DMS 273 (cell line): ENCODE measurements at regions not wholly inside any gene's neighbourhood (a gene's known extent, or its start where the extent isn't known, plus 50 kb on each side); places are given as distances from the start of the nearest gene placed in this dataset.

Experiments used
- DNase-seq: peaks from one replicate; lab custom pipeline; 2025; ENCODE audit not compliant: unreplicated experiment; lab: John Stamatoyannopoulos, UW

GRCh38 chr2:163541943-163542342 is 193.9 kb downstream of the FIGN start:
- no peak for DNase-seq

DNA sequence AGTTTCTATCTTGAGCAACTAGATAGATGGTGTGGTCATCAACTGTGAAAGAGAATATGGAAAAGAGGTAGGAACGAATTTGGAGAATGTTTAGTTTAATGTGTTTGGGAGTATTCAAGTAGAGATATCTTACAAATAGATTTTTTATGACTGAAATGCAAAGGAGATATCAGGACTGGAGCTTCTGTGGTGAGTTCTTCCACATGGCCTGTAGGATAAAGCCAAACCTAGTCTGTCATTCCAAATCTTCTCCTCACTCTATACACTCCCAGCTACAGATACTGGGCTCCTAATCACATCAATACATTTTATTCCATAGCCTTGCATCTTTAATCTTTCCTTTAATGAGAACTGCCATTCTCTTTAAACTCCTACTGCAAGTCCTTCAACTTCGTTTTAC is 194.3 kb downstream of the FIGN start:
- DNase-seq: no peak

GRCh38 chr2:163528640-163529217 is 207.1 kb downstream of the FIGN start:
- DNase-seq: no peak

DNA sequence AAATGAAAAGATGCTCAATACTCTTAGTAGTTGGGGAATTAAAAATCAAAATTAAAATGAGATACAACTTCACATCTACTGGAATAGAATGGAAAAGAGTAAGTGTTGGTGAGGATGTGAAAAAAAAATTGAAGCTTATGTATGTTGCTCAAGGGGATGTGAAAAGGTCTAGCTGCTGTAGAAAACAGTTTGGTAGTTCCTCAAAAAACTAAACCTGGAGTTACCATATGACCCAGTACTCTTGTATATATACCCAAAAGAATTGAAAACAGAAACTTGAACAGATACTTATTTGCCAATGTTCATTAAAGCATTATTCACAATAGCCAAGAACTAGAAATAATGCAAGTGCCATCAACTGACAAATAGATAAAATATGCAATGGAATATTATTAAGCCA is 208.4 kb downstream of the FIGN start:
- no peak for DNase-seq

GRCh38 chr2:163518762-163519161 is 217.0 kb downstream of the FIGN start:
- DNase-seq: no peak

DNA sequence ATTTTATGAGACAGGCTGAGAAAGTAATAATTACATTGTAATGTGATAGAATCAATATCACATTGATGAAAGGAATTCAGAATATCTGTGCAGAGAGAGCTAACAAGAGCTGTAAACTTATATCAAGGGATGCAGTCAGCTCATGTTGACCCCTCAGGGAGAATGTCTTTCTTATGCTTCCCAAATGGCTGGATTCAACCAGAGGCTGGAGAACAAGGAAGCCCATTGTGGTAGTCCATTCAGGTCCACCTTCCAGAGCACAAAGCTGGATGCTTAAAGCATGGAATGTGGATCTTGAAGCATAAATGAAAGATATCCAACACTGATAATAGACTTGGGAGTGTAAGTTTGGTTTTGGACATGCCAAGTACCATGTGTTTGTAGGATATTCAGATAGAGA is 220.0 kb downstream of the FIGN start:
- DNase-seq: no peak

GRCh38 chr2:163505281-163505680 is 230.5 kb downstream of the FIGN start:
- DNase-seq: no peak

- DNase-seq: no peak
Measured at GRCh38 chr2:163493359-163494298, 242.2 kb downstream of the FIGN start.

- DNase-seq: no peak
Measured at GRCh38 chr2:163491850-163492249, 244.0 kb downstream of the FIGN start.

GRCh38 chr2:163490281-163490680 is 245.5 kb downstream of the FIGN start:
- DNase-seq: no peak

GRCh38 chr2:163481515-163481914 is 254.3 kb downstream of the FIGN start:
- DNase-seq: no peak

GRCh38 chr2:163479599-163479998 is 256.2 kb downstream of the FIGN start:
- no peak for DNase-seq

DNA sequence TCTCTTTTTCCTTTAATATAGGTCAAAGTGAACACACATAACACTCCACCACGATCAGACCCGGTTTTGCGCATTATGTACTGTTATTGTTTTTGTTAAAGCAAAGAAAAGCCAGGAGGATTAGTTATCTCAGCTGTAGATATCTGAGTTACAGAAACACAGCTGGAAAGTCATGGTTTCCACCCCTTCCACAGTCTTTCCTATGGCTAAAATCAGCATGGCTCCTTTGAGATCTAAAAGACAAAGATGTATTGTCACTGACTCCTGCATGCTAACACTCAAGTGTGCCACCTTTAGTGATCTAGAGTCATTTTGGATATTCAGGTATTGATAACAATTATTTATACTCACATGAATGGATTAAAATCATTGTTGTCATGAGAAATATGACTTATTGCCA is 260.0 kb downstream of the FIGN start:
- no peak for DNase-seq

DNA sequence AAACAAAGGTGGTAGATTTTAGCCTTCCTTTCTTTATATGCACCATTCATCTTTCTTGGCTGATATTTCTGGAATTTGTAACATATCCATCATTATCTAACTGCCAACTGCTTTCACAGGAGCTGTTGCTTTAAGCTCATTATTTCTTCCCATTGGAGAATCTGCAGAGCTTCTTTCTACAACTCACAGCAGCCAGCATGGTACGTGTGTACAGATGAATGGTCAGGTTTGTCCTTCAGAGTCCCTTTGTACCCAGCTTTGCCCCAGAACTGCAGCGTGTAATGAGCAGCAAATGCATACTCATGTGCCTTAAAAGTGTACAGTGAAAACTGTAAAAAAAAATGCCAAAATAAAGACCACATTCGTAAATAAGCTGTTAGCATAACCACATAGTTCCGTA is 260.9 kb downstream of the FIGN start:
- DNase-seq: no peak

DNA sequence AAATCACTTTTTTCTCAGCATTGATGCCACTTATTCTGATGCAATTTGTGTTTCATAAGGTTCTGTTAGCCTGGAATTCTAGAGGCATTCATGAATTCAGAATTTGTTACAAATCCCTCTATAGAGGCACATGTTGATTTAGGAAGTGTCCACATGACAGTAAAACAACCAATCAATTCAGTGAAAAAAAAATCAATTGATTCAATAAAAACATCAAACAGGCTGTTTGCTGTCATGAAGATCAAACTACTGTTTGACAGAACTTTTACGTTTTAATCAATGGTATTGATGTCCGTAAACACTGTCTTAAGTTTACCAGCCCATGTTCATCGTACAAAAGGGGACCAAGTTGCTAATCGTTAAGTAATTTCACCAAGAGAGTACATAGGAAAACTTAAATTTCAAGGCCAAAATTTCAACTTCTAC is 261.5 kb downstream of the FIGN start:
- no peak for DNase-seq

- DNase-seq: no peak
Measured at GRCh38 chr2:163471947-163472346, 263.9 kb downstream of the FIGN start.

GRCh38 chr2:163469561-163469962 is 266.2 kb downstream of the FIGN start:
- DNase-seq: no peak

DNA sequence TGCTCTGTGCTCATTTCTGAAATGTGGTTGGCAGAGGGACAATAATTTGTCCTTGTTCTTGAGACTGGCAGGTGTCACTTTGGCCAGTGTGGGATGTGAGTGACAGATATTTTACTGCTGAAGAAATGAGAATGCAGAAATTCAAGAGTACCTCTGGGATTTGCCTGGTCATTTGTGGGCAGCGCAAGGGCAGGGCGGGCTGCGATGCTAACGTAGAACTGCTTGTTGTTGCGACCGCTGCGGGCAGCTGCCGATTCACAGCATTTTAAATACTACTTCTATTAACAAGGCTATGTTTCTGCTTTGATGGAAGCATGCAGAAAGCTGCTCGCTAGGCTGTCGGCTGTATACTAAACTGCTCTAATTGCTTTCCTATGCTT is 268.6 kb downstream of the FIGN start:
- DNase-seq: no peak

DNA sequence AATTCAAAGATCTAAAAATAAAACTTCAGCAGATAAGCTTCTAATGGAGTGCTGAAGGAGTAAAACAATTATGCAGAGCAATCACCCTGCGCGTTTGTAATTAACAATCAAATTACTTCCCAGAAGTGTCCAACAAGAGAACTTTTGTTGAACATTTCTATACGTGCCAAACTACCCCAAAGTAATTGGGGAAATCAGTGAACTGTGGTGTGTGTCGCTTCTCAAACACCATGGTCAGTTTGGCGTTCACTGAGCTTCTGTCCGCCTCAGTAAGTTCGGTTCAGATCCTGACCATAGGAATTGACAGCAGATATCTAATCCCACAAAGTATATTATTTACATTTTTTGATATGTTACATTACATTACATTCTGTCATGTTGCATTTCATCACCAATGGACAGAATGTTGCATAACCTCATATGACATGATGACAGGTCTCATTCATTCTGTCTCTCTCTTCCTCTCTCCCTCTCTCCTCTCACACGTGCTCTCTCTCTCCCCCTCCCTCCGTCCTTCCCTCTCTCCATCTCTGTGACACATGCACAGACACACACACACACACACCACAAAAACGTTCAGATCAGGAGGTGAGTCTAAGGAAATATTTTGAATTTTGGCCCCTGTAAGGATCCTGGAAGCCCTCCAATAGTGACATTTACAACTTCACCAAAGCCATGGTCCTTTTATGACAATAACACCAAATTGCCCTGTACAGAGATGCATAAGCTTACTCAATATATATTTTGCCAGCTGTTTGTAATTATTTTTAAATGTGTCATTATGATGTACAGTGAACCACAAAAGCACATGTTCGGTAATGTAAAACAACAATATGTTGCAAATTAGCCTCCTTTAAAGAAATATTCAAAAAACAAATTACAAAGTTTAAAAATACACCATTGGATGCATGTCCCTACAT is 269.2 kb downstream of the FIGN start:
- DNase-seq: no peak

DNA sequence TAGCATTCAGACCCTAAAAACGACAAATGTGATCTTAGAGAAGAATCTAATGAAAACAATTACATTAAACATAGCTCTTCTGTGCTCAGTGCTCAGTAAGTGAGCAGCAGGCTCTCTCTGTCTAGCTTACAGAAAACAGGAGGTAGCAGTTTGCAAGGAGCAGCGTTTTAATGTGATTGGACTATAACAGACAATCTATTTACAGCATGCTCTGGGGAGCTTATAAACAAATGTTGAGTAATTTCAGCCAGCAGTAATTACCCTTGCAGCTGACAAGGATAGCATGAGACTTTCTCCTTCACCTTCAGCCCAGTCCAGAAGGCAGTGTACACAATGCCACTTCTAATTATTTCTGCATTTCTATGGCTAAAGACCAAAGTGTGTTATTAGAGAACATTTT is 270.4 kb downstream of the FIGN start:
- DNase-seq: no peak

- no peak for DNase-seq
Measured at GRCh38 chr2:163463411-163463810, 272.4 kb downstream of the FIGN start.

- DNase-seq: no peak
Measured at GRCh38 chr2:163462993-163463392, 272.8 kb downstream of the FIGN start.
